GM18858 (cell line): ENCODE measurements at regions not wholly inside any gene's neighbourhood (a gene's known extent, or its start where the extent isn't known, plus 50 kb on each side); places are given as distances from the start of the nearest gene placed in this dataset.
"Not testable (repeated sequence)": the region's sequence is repeated elsewhere in the genome, so short reads cannot be mapped to it uniquely, and the experiment has no call there.

Experiments used
- ATAC-seq: cut with Tn5 transposase; IDR thresholded peaks from one replicate; pipeline ENCODE4 v1.9.1; 2021; ENCODE audit not compliant: unreplicated experiment

DNA sequence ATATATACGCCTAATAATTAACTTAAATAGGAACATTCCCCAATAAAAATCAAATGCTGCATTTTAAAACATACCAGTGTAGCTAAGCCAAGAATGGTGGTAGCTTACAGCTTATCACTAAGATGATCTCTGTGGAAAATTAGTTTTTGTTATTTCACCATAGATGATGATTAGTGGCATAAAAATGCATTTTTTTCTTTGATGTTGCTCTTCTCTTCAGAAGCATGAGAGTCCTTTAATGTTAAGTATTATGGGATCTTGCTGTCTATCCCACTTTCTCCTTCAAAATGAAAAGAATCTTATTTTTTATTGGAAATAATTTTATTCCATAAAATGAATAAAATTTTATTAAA, 731.0 kb downstream of the SLITRK1 start:
- no peak for ATAC-seq

DNA sequence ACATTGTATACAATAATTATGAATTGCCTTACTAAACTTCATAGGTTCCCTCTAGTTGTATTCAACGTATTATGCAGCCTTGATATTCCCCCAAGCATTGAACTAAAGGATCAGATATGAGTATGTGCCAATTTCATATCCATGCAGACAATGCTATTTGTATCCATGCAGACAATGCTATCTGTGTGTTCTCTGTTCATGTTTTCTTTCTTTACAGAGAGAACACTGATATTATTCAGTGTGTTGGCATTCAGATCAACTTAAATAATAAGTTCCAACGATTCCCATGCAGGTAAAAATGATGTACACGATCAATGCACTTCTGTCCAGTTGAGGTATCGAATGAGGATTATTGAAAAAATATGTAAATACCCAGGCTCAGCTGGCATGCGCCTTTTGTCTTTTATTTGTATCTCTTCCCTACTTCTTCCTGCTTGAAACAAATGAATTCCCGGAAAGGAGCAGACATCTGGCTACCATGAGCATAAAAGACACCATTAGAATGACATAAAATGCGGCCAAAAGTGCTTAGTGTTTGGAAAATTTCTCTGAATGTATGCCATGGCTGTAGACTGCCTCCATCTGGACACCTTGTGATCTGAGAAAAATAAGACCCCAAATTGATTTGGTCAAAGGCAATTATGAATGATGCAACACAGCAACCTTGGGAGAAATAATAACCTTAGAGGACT, 731.5 kb downstream of the SLITRK1 start:
- no peak for ATAC-seq

DNA sequence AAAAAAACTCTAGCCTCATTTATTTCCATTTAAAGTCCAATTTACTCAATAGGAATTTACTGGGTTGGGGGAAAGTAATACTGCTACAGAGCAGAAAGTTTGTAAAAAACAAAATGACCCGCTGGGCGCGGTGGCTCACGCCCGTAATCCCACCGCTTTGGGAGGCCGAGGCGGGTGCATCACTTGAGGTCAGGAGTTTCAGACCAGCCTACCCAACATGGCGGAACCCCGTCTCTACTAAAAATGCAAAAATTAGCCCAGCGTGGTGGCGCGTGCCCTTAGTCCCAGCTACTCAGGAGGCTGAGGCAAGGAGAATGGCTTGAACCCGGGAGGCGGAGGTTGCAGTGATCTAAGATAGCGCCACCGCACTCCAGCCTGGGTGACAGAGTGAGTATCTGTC, 745.6 kb downstream of the SLITRK1 start:
- no peak for ATAC-seq

DNA sequence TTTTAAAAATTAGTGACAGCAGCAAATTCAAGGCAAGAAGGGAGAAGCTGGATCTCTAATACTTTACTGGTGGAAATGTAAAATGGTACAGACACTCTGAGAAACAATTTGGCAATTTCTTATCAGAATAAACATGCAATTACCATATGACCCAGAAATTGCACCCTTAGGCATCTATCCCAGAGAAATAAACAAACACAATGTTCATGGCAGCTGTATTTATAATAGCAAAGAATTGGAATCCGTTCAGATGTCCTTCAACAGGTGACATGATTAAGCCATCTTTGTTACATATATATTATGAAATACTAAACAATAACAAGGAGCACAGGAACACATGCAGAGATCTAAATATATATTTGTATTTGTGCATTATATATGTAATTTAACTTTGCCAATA, 756.5 kb downstream of the SLITRK1 start:
- no peak for ATAC-seq

DNA sequence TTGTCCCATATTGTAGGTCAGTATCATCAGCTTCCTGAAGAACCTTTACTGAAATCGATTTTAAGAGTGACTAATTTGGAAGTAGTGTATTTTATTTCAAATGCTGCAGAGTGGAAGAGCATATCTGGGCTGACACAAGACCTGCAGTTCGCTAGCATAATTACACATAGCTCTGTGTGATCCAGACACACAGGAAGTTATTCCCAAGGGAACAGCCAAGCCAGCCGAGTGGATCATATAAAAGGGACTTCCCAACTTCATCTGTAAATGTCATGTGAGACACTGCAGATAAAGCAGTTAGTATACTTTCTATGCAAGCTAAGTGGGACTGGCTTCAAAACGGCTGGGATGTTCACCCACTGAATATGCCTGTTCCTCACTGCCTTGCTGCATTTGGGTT, 760.4 kb downstream of the SLITRK1 start:
- no peak for ATAC-seq

DNA sequence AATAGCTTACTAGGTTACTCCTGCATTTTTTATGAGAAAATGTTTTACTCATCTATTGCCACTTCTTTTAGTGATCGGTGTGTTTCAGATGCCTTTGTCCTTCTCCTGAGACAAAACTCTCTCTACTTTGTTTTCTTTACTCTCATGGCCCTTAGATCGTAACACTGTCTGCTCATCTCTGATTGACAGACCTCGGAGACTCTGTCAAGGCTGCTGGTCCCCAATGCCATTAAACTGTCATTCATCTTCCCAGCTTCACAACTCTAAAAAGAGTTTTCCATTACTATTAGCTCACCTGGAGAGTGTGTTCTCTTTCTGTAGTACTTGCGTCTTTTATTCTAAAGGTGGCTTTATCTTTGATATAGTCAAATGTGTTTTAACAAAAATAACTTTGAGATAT, 765.2 kb downstream of the SLITRK1 start:
- no peak for ATAC-seq

DNA sequence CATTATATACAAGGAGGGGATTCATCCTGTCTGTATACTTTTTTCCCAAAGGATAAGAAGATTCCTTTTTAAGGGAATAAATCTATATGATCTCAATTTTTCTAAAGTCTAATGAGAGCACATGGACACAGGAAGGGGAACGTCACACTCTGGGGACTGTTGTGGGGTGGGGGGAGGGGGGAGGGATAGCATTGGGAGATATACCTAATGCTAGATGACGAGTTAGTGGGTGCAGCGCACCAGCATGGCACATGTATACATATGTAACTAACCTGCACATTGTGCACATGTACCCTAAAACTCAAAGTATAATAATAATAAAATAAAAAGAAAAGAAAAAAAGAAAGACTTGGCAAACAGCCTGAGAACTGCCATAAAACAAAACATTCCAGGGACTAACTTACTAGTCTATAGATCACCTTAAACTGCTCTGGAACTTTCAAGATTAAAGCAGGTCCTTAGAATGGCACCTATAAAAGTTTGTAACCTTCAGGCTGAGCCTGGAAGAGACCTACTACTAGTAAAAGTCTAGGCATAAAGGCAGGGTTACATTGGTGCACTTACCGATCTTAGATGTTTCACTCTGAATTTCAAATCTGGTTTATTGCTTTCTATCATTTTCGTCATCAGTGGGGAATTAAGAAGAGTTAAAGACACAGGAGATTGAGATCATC, 780.6 kb downstream of the SLITRK1 start:
- not testable (repeated sequence) for ATAC-seq

DNA sequence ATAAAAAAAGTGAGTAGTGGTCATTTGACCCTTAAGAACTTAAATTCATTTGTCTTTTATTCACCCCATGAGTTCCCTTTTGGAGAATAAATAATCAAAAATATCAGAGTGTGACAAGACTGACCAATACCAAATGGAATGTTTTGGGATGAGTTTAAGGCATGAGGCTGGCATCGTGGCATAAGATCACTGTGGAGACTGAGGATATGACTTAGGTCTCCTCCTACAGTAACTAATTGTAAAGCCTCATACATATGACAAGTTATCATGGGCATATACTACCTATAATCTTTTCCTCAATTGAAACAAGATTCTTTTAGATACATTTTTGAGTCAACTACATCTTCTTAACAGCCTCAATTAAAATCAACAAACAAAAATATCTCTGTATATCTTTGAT, 782.0 kb downstream of the SLITRK1 start:
- no peak for ATAC-seq

DNA sequence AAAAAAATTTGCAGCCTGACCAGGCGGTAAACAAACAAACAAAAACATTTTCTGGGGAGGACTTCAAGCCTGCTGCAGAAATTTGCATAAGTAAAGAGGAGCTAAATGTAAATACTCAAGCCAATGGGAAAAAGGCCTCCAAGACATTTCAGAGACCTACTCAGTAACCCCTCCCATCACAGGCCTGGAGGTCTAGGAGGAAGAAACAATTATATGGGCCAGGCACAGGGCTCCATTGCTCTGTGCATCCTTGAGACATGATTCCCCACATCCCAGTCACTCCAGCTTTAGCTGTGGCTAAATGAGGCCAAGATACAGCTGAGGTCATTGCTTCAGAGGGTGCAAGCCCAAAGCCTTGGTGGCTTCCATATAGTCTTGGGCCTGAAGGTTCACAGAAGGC, 793.4 kb downstream of the SLITRK1 start:
- no peak for ATAC-seq

DNA sequence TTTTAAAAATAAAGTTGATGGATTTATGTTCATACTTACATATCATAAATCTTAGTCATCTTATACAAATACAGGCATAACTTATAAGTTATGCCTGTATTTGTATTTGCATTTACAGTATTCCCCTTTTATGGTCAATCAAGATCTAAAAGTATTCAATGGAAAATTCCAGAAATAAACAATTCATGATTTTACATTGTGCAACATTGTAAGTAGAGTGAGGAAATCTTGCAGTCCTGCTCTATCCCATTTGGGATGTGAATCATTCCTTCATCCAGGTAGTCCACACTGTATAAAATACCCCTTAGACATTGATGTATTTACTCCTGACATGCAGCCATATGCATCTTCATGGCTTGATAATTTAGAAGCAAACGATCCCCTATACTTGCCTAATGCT, 795.3 kb downstream of the SLITRK1 start:
- no peak for ATAC-seq

DNA sequence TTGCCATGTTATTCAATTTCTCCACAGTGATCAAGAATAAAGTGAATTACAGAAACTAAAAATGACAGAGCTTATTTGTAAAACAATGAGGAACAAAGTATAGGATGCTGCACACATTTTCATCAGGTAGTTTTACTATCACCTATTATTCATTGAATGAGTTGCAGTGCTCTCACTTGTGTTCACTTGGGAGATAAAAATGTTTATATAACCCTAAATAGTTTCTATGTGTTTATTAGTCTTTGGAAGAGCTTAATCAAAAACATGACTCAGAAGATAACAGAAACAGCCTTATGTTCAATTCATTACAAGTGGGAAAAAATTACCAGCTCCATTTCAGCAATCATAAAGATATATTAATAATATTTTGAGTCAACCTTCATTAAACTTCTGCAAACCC, 796.2 kb downstream of the SLITRK1 start:
- ATAC-seq, result no peak

DNA sequence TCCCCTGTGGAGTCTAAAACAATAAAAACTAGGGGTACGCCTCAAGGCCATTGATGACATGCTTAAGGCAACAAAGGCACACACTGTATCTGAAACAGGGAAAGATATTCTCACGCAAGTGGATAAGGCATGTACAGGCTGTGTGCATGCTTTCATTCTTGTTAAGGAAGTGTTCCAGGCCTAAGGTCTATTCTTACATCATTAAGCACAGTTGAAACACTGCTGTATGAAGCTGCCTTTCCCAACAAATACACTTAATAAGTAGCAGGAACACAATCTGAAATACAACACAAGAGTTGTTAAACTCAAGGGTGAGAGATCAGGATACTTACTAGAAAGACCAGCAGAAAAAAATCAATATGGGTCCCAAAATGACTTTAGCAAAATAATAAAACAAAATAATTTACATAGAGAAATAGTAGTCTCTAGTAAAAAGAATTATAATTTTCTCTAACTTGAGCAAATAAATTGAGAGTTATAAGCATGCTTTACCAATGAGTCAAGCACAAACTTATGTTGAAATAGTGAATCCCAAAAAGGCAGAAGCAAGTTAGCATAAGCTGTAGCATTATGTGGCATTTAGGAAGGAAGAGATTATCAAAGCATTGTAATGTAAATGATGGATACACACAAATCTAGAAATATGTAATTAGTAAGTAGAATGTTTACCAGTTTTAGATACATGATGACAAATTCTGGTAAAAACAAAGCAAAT, 796.9 kb downstream of the SLITRK1 start:
- ATAC-seq, result no peak

DNA sequence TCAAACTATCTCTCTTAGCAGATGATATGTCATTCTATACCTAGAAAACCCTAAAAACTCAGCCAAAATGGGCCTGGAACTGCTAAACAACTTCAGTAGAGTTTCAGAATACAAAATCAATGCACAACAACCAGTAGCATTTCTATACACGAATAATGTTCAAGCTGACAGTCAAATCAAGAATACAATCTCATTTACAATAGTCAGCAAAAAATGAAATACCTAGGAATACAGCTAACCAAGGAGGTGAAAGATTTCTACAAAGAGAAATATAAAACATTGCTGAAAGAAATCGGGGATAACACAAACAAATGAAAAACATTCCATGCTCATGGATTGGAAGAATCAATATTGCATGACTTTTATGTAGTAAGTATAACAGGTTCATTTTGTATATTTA, 804.8 kb downstream of the SLITRK1 start:
- ATAC-seq, result no peak

DNA sequence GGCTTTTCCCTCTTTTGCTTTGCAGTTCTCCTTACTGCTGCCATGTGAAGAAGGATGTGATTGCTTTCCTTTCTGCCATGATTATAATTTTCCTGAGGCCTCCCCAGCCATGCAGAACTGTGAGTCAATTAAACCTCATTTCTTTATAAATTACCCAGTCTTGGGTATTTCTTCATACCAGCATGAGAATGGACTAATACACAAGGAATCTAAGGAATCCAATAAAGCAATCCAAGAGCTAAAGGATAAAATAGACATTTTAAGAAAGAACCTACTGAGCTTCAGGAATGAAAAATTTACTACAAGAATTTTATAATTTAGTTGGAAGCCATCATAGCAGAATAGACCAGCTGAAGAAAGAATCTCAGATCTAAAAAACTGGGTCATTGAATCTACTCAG, 808.3 kb downstream of the SLITRK1 start:
- not testable (repeated sequence) for ATAC-seq

DNA sequence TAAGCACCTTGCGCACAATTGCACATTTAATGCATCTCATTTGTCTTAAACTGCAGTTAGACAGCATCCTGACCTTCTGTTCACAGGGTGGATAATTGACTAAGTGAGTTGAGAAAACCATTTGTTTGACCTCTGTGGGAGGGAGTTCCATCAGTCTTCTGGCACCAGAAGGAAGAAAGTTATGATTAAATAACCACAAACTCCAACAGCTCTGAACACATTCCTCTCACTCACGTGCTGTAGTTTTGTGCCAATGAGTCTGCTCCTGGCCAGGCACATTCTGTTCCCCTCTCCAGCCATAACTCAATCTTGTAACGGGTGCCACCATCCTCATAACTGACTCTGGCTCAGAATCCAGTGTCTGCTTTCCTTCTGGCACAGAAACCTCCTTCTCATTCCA, 817.2 kb downstream of the SLITRK1 start:
- no peak for ATAC-seq

DNA sequence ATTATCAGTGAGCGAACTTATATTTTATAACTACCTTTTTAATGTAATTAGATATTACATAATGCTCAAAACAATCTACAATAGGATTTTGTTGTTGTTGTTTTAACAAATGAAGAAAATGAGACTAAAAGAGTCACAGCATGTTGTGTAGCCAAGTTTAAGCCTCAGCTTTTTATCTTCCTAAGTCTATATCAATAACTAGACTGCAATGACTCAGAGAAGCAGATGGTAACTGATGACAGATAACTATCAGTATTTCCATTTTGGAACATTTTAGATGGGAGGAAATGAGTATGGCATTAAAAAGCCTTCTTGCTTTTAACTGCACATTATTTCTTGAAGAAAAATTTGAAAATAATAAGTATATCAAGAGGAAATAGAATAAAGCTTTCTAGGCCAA, 825.2 kb downstream of the SLITRK1 start:
- ATAC-seq, result no peak

DNA sequence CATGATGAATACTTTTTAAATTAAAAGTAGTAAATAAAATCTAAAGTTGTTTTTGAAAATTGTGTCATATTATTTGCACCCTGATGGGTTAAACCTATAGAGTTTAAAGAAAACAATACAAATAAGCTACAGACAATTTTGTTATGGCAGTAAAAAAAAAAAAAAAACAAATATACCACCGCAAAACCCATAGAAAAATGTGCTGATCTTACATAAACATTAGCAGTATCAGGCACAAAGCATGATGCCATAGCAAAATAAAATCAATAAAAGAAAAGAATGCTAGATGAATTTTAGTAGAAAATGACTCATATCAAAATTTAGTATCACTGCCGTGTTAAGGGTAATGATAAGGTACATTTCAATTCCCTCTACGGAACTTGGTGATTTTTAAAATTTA, 826.0 kb downstream of the SLITRK1 start:
- no peak for ATAC-seq

DNA sequence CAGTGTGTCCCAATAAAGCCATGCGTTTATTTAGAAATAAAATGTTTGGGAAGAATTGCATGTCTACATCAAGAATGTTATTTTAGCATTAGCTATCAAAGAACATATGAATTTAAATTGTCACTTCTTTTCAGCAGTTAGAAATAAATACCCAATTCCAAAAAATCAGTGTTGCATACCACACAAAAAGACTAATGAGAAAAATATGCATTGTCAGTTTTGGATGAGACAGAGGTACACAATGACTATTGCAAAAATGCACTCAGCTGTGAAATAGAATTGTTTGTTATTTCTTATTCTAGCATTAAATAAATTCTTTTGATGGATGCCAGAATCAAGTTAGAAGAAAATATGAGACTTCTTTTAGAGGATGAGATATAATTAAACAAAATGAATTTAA, 833.9 kb downstream of the SLITRK1 start:
- no peak for ATAC-seq

DNA sequence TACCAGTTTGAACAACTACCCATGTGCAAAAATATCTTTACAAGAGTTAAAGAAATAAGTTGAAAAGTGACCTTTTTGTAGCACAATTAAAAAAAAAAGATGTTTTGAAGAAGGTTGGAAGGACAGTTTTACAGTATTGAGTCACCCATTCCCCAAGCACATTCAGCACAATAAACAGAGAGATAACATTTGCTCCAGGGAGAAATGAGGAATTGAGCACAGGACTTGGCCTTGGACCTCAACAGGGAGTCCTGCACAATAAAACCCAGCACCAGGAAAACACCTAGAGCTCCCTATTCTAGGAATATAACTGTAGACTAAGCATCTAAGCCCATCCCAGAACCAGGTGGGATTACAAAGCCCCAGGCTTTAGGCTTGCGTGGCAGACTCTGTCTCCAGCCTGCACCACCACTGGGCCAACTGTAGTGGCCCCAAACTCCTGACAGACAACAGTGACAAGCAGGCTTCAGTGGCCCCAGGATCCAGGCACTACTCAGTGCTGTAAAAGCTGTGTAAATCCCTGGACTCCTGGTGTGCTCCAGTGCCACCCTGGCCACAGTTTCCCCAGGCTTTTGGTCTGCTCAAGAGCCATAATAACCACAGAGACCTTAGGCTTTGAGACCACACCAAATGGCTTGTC, 857.2 kb downstream of the SLITRK1 start:
- no peak for ATAC-seq

DNA sequence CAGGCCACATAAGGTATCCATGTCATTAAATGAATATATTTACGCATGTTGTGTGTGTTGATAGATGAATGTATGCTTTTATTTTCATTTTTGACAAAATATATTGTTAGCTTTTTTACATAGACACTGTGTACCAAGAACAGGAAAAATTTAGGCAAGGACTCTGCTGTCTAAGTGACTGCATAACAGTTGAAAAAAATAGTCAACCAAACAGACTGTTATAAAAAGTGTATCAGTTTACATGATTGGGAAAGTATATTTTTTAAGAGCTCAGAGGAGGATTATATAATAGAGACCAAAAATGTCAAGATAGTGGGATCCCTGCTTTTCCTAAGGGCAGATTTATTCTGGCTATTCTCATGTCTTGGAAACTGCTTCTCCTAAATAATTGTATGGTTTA, 858.0 kb downstream of the SLITRK1 start:
- ATAC-seq, result no peak

DNA sequence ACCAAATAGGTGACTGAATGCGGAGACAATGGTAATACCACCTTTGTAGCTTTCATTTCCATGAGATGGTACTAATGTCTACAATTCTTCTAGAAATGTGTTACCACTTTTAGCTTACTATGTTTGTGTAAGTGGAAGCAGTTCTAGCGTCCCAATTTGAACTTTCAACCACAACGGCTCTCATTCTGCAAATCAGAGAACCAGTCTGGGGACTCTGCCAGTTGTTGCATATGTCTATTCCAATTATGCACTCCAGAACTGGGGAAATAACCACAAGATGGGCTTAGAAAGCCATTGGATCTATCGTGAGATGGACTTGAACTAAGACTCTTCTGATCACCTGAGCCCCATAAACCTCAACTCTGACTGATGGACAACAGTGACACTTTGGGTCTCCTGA, 862.3 kb downstream of the SLITRK1 start:
- ATAC-seq, result no peak

DNA sequence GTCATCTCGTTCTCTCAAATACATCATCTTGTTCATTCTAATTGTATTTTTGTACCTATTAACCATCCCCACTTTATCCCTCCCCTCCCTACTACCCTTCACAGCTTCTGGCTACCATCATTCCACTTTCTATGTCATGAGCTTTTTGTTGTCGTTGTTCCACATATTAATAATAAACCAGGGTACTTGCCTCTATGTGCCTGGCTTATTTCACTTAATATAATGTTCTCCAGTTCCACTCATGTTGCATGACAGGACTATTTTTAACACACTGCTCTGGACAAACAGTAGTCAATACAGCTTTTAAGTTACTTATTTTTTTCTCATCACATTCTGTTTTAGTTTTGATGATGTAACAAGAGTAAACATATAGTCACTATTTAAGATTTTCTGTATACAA, 872.3 kb downstream of the SLITRK1 start:
- ATAC-seq, result no peak
